ENCODE measurements at regions not wholly inside any gene's neighbourhood (a gene's known extent, or its start where the extent isn't known, plus 50 kb on each side); places are given as distances from the start of the nearest gene placed in this dataset.

- no peak overlapping the region for H3K9ac ChIP-seq (ENCODE audit: low read length)
- peaks cover 3% of the 10 kb centered on the region for H3K9me3 ChIP-seq (ENCODE audit: control insufficient read depth, low read depth, low read length)
- H3K4me3 ChIP-seq (ENCODE audit: low read length), result no peak overlapping the region
- no peaks in the 10 kb centered on the region for H3K27me3 ChIP-seq (ENCODE audit: control insufficient read depth, insufficient read depth, low read length)
- H3K27ac ChIP-seq (ENCODE audit: low read length), result no peak overlapping the region
- no peaks in the 10 kb centered on the region for H3K4me1 ChIP-seq (ENCODE audit: control insufficient read depth, low read depth, low read length)
- H3K36me3 ChIP-seq (ENCODE audit: control insufficient read depth, low read depth, low read length), result no peaks in the 10 kb centered on the region
Observed at GRCh38 chr14:22131749-22132476, 457.1 kb downstream of the DAD1 start.

DNA sequence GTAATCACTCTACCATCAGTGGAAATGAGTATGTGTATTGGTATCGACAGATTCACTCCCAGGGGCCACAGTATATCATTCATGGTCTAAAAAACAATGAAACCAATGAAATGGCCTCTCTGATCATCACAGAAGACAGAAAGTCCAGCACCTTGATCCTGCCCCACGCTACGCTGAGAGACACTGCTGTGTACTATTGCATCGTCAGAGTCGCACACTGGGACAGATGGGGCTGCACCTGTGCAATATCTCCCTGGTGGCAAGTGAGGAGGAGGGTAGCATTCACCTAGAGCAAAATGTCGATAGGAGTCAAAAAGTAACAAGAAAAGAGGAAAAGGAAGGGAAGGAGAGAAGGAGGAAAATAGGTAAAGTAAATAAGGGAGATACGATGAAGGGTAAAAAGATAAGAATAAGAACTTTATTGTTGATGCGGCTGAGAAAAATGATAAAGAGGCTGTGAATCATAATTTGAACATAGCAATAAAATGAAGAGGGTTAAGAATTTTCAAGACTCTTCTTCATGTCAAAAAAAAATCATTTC lies 450.5 kb upstream of the OR4E1 start:
- Histone ChIP-seq H3K27ac (ENCODE audit: low read length) (no peak overlapping the region), H3K27me3 (ENCODE audit: control insufficient read depth, insufficient read depth, low read length) (no peaks in the 10 kb centered on the region), H3K4me3 (ENCODE audit: low read length) (no peak overlapping the region), H3K9me3 (ENCODE audit: control insufficient read depth, low read depth, low read length) (no peaks in the 10 kb centered on the region), H3K4me1 (ENCODE audit: control insufficient read depth, low read depth, low read length) (no peaks in the 10 kb centered on the region), H3K36me3 (ENCODE audit: control insufficient read depth, low read depth, low read length) (no peaks in the 10 kb centered on the region), H3K9ac (ENCODE audit: low read length) (no peak overlapping the region)

- Histone ChIP-seq H3K9ac (ENCODE audit: low read length) (no peak overlapping the region), H3K4me3 (ENCODE audit: low read length) (no peak overlapping the region), H3K4me1 (ENCODE audit: control insufficient read depth, low read depth, low read length) (no peaks in the 10 kb centered on the region), H3K27me3 (ENCODE audit: control insufficient read depth, insufficient read depth, low read length) (no peaks in the 10 kb centered on the region), H3K36me3 (ENCODE audit: control insufficient read depth, low read depth, low read length) (no peaks in the 10 kb centered on the region), H3K9me3 (ENCODE audit: control insufficient read depth, low read depth, low read length) (no peaks in the 10 kb centered on the region), H3K27ac (ENCODE audit: low read length) (no peak overlapping the region)
Observed at GRCh38 chr14:22122829-22123560, 449.4 kb upstream of the OR4E1 start.

GRCh38 chr14:22122227-22122818 lies 448.7 kb upstream of the OR4E1 start:
- H3K27me3 ChIP-seq (ENCODE audit: control insufficient read depth, insufficient read depth, low read length), result no peaks in the 10 kb centered on the region
- no peak overlapping the region for H3K4me3 ChIP-seq (ENCODE audit: low read length)
- H3K27ac ChIP-seq (ENCODE audit: low read length), result no peak overlapping the region
- H3K36me3 ChIP-seq (ENCODE audit: control insufficient read depth, low read depth, low read length), result no peaks in the 10 kb centered on the region
- H3K9ac ChIP-seq (ENCODE audit: low read length), result no peak overlapping the region
- no peaks in the 10 kb centered on the region for H3K4me1 ChIP-seq (ENCODE audit: control insufficient read depth, low read depth, low read length)
- H3K9me3 ChIP-seq (ENCODE audit: control insufficient read depth, low read depth, low read length), result no peaks in the 10 kb centered on the region

GRCh38 chr14:22118899-22119477 lies 445.4 kb upstream of the OR4E1 start:
- no peaks in the 10 kb centered on the region for H3K4me1 ChIP-seq (ENCODE audit: control insufficient read depth, low read depth, low read length)
- no peaks in the 10 kb centered on the region for H3K27me3 ChIP-seq (ENCODE audit: control insufficient read depth, insufficient read depth, low read length)
- no peak overlapping the region for H3K4me3 ChIP-seq (ENCODE audit: low read length)
- H3K9ac ChIP-seq (ENCODE audit: low read length), result no peak overlapping the region
- H3K27ac ChIP-seq (ENCODE audit: low read length), result no peak overlapping the region
- no peaks in the 10 kb centered on the region for H3K36me3 ChIP-seq (ENCODE audit: control insufficient read depth, low read depth, low read length)
- no peaks in the 10 kb centered on the region for H3K9me3 ChIP-seq (ENCODE audit: control insufficient read depth, low read depth, low read length)

DNA sequence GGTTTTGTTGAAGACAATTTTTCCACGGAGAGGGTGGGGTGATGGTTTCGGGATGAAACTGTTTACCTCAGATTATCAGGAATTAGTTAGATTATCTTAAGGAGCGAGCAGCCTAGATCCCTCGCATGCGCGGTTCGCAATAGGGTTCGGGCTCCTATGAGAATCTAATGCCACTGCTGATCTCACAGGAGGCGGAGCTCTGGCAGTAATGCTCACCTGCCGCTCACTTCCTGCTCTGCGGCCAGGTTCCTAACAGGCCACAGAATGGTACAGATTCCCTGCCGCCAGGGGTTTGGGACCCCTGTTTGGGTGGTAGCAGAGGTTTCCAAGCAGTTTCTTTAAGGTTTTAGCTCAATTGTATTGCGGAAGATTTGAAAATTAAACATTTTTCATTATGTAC lies 439.8 kb upstream of the OR4E1 start:
- no peak overlapping the region for H3K4me3 ChIP-seq (ENCODE audit: low read length)
- no peaks in the 10 kb centered on the region for H3K27me3 ChIP-seq (ENCODE audit: control insufficient read depth, insufficient read depth, low read length)
- no peak overlapping the region for H3K9ac ChIP-seq (ENCODE audit: low read length)

DNA sequence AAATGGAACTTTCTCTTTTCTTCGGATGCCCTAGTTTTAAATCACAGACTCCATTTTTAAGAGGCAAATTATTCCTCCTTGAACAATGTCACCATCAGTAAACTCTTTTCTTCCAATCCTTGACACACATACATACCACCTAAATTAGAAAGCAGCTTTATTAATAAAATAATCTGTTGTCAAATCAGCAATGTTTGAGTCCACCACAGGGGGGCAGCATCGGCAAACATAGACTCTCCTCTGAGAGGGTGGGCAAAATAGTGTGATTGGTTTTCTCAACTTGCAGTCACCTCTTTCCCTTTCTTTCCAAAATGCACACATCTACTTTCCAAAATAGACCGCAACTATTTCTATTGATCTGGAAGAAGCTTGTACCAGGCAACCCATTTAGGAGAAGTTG lies 438.4 kb upstream of the OR4E1 start:
- Histone ChIP-seq H3K9me3 (ENCODE audit: control insufficient read depth, low read depth, low read length) (no peaks in the 10 kb centered on the region), H3K27ac (ENCODE audit: low read length) (no peak overlapping the region)

More for the DNA sequence above, 439.8 kb upstream of the OR4E1 start:
- Histone ChIP-seq H3K27ac (ENCODE audit: low read length) (no peak overlapping the region), H3K4me1 (ENCODE audit: control insufficient read depth, low read depth, low read length) (no peaks in the 10 kb centered on the region), H3K9me3 (ENCODE audit: control insufficient read depth, low read depth, low read length) (no peaks in the 10 kb centered on the region), H3K36me3 (ENCODE audit: control insufficient read depth, low read depth, low read length) (no peaks in the 10 kb centered on the region)

DNA sequence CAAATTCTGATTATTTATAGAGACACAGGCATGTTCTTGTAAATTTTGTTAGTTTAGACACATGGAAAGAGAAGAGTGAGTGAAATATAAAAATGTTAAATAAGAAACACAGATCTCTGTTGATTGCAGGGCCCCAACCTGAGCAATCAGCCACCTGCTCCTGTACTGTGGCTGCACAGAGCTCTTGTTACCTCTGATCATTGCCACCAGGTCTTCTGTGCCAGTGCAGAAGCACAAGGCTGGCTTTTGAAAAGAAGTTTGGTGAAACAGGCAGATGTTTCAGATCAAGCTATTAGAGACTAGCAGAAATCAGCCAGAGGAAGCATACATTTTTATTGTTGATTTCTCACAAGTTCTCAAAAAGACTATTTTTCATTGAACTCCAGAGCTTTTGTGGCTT lies 434.1 kb upstream of the OR4E1 start:
- Histone ChIP-seq H3K27ac (ENCODE audit: low read length) (no peak overlapping the region), H3K36me3 (ENCODE audit: control insufficient read depth, low read depth, low read length) (no peaks in the 10 kb centered on the region), H3K27me3 (ENCODE audit: control insufficient read depth, insufficient read depth, low read length) (no peaks in the 10 kb centered on the region), H3K9me3 (ENCODE audit: control insufficient read depth, low read depth, low read length) (no peaks in the 10 kb centered on the region), H3K9ac (ENCODE audit: low read length) (no peak overlapping the region), H3K4me1 (ENCODE audit: control insufficient read depth, low read depth, low read length) (no peaks in the 10 kb centered on the region), H3K4me3 (ENCODE audit: low read length) (no peak overlapping the region)

More for the DNA sequence above, 438.4 kb upstream of the OR4E1 start:
- no peaks in the 10 kb centered on the region for H3K4me1 ChIP-seq (ENCODE audit: control insufficient read depth, low read depth, low read length)
- no peaks in the 10 kb centered on the region for H3K36me3 ChIP-seq (ENCODE audit: control insufficient read depth, low read depth, low read length)
- no peak overlapping the region for H3K9ac ChIP-seq (ENCODE audit: low read length)
- no peak overlapping the region for H3K4me3 ChIP-seq (ENCODE audit: low read length)
- no peaks in the 10 kb centered on the region for H3K27me3 ChIP-seq (ENCODE audit: control insufficient read depth, insufficient read depth, low read length)

DNA sequence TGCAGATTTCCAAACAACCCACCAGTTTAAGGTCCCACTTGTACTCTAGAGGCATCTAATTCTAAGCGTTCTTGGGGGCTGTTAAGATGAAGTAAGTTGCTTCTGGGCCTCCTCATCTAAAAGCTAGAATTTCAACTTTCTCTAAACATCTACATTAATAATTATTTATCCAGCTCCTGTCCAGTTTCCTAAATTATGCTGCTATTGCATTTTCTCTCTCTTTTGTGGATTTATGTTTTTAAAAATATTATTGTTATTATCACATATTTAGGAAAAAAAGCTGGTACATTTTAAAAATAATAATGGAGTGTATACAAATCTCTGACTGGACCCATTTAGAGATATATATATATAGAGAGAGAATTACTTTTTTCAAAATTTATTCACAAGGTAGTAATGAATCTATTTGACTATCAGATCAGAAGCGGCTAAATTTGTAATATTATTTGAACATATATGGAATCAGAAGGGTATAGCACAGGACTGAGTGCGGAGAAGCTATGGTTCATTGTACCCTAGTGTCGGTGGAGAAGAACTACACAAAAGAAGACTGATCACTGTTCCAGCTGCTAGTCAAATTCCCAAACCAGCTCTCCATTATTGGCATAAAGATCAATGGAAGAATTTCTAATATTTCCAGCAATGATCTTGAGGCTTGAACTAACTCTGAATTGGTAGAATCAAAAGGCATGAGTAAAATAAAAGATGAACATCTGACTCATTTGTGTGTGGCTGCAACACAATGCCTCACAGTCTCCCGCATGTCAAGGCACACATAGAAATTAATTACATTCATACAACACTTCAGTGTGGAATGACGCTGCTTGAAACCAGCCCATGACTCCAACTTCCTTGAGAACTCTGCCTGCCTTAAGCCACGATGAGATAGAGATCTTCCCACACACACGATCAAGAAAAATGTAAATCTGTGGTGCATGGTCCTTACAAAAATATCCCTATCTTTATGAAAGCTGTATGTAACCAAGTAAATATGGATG lies 433.4 kb upstream of the OR4E1 start:
- no peak overlapping the region for H3K4me3 ChIP-seq (ENCODE audit: low read length)
- no peak overlapping the region for H3K9ac ChIP-seq (ENCODE audit: low read length)
- H3K27ac ChIP-seq (ENCODE audit: low read length), result no peak overlapping the region
- no peaks in the 10 kb centered on the region for H3K36me3 ChIP-seq (ENCODE audit: control insufficient read depth, low read depth, low read length)
- no peaks in the 10 kb centered on the region for H3K27me3 ChIP-seq (ENCODE audit: control insufficient read depth, insufficient read depth, low read length)
- no peaks in the 10 kb centered on the region for H3K9me3 ChIP-seq (ENCODE audit: control insufficient read depth, low read depth, low read length)
- H3K4me1 ChIP-seq (ENCODE audit: control insufficient read depth, low read depth, low read length), result no peaks in the 10 kb centered on the region

DNA sequence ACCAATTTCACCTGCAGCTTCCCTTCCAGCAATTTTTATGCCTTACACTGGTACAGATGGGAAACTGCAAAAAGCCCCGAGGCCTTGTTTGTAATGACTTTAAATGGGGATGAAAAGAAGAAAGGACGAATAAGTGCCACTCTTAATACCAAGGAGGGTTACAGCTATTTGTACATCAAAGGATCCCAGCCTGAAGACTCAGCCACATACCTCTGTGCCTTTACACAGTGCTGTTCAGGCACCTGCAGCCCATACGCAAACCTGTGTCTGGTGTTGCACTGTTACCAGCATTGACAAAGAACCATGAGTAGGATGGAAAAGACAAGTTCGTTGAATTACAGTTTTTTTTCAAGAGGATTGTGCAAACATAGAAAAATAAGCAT lies 432.0 kb upstream of the OR4E1 start:
- no peaks in the 10 kb centered on the region for H3K27me3 ChIP-seq (ENCODE audit: control insufficient read depth, insufficient read depth, low read length)
- H3K9me3 ChIP-seq (ENCODE audit: control insufficient read depth, low read depth, low read length), result no peaks in the 10 kb centered on the region
- H3K36me3 ChIP-seq (ENCODE audit: control insufficient read depth, low read depth, low read length), result no peaks in the 10 kb centered on the region
- no peaks in the 10 kb centered on the region for H3K4me1 ChIP-seq (ENCODE audit: control insufficient read depth, low read depth, low read length)
- H3K9ac ChIP-seq (ENCODE audit: low read length), result no peak overlapping the region
- H3K27ac ChIP-seq (ENCODE audit: low read length), result no peak overlapping the region
- H3K4me3 ChIP-seq (ENCODE audit: low read length), result no peak overlapping the region

Data from iPS-18a (cell line).